Liver (tissue), 8 donors: ENCODE measurements at regions not wholly inside any gene's neighbourhood (a gene's known extent, or its start where the extent isn't known, plus 50 kb on each side); places are given as distances from the start of the nearest gene placed in this dataset.
A peak's percentile ranks its signal among the peaks of the same experiment; 100 is the strongest.

Source experiments
- DNase-seq: peaks from one replicate; pipeline ENCODE4 v3.0.0-alpha.2; 2017; ENCODE audit warnings: low spot score
- H3K27ac ChIP-seq, 2 donors: one replicate each; pipeline ENCODE4 v1.7.0; 2013; ENCODE audit warnings: inconsistent platforms in 2 of 2, low read length in 2 of 2, control low read depth in 1 of 2, low read depth in 1 of 2, mild to moderate bottlenecking in 1 of 2
- H3K27me3 ChIP-seq, 4 donors: one replicate each; pipeline versions ENCODE4 v1.6.1 to v1.7.0; 2013; ENCODE audit warnings: low read length in 3 of 4, inconsistent platforms in 1 of 4, mild to moderate bottlenecking in 1 of 4, moderate library complexity in 1 of 4; ENCODE audit not compliant: control insufficient read depth in 4 of 4, insufficient read depth in 4 of 4
- H3K36me3 ChIP-seq, 4 donors: one replicate each; pipeline versions ENCODE4 v1.6.1 to v1.7.0; 2013; ENCODE audit warnings: low read length in 3 of 4, mild to moderate bottlenecking in 3 of 4, low read depth in 1 of 4, moderate library complexity in 1 of 4; ENCODE audit not compliant: control insufficient read depth in 4 of 4, insufficient read depth in 3 of 4
- H3K4me1 ChIP-seq, 4 donors: one replicate each; pipeline versions ENCODE4 v1.6.1 to v1.7.0; 2013; ENCODE audit warnings: low read length in 3 of 4, mild to moderate bottlenecking in 3 of 4, moderate library complexity in 1 of 4; ENCODE audit not compliant: control insufficient read depth in 4 of 4, insufficient read depth in 4 of 4
- H3K4me3 ChIP-seq, 3 donors: one replicate each; pipeline versions ENCODE4 v1.6.1 to v1.7.0; 2013; ENCODE audit warnings: low read length in 3 of 3, control low read depth in 1 of 3, low read depth in 1 of 3, mild to moderate bottlenecking in 1 of 3
- H3K9ac ChIP-seq, 2 donors: one replicate each; pipeline ENCODE4 v1.7.0; 2013; ENCODE audit warnings: low read length in 2 of 2, mild to moderate bottlenecking in 2 of 2, moderate library complexity in 2 of 2, control low read depth in 1 of 2, low read depth in 1 of 2
- H3K9me3 ChIP-seq, 4 donors: one replicate each; pipeline versions ENCODE4 v1.6.1 to v1.7.0; 2013; ENCODE audit warnings: low read length in 3 of 4; ENCODE audit not compliant: control insufficient read depth in 4 of 4
- ATF3 ChIP-seq: IDR thresholded peaks from 2 replicates; pipeline ENCODE4 v1.6.1; 2016; ENCODE audit warnings: antibody characterized with exemption
- CTCF ChIP-seq: fragments of 150-350 bp; IDR thresholded peaks from 2 replicates; pipeline ENCODE4 v1.5.1; 2017; ENCODE audit warnings: improper control_type of control experiment, low read depth, low read length; ENCODE audit not compliant: missing input control
- EGR1 ChIP-seq, 2 donors: IDR thresholded peaks; 2 replicates each; pipeline ENCODE4 v1.6.1; 2016 to 2018; ENCODE audit warnings: antibody characterized with exemption in 2 of 2, low read depth in 2 of 2
- FOXA2 ChIP-seq: IDR thresholded peaks from 2 replicates; pipeline ENCODE4 v1.6.1; 2016; ENCODE audit warnings: antibody characterized with exemption
- GABPA ChIP-seq, 2 donors: IDR thresholded peaks in 1 of 2; conservative IDR thresholded peaks in 1 of 2; 2 replicates each; pipeline ENCODE4 v1.6.1; 2016; ENCODE audit warnings: antibody characterized with exemption in 2 of 2, mild to moderate bottlenecking in 1 of 2, moderate library complexity in 1 of 2
- HNF4A ChIP-seq, 2 donors: conservative IDR thresholded peaks; 2 replicates each; pipeline ENCODE4 v1.6.1; 2016; ENCODE audit warnings: antibody characterized with exemption in 2 of 2, mild to moderate bottlenecking in 2 of 2
- HNF4G ChIP-seq: IDR thresholded peaks from 2 replicates; pipeline ENCODE4 v1.6.1; 2016; ENCODE audit warnings: antibody characterized with exemption
- JUND ChIP-seq, 2 donors: IDR thresholded peaks; 2 replicates each; pipeline ENCODE4 v1.6.1; 2016; ENCODE audit warnings: antibody characterized with exemption in 2 of 2
- MAX ChIP-seq: IDR thresholded peaks from 2 replicates; pipeline ENCODE4 v1.6.1; 2016; ENCODE audit warnings: antibody characterized with exemption
- RAD21 ChIP-seq, 2 donors: IDR thresholded peaks; 2 replicates each; pipeline ENCODE4 v1.6.1; 2016; ENCODE audit warnings: antibody characterized with exemption in 2 of 2, mild to moderate bottlenecking in 2 of 2
- REST ChIP-seq: IDR thresholded peaks from 2 replicates; pipeline ENCODE4 v1.6.1; 2016; ENCODE audit warnings: antibody characterized with exemption, mild to moderate bottlenecking
- TAF1 ChIP-seq: conservative IDR thresholded peaks from 2 replicates; pipeline ENCODE4 v1.6.1; 2016; ENCODE audit warnings: antibody characterized with exemption, mild to moderate bottlenecking
- YY1 ChIP-seq: IDR thresholded peaks from 2 replicates; pipeline ENCODE4 v1.6.1; 2016; ENCODE audit warnings: antibody characterized with exemption, mild to moderate bottlenecking
- ZBTB33 ChIP-seq: IDR thresholded peaks from 2 replicates; pipeline ENCODE4 v1.6.1; 2016; ENCODE audit warnings: antibody characterized with exemption
- WGBS: extraction: QIAGEN DNeasy Blood & Tissue Kit; methylation state at CpG from one replicate; pipeline ENCODE4 v1.1.7; 2013; 5-methylcytosine and 5-hydroxymethylcytosine counted together
- donor health status: healthy.
- donor health status: healthy.
- donor health status: healthy.
- donor health status: healthy.
- donor health status: healthy.

GRCh38 chr11:11011617-11012016, 153.8 kb upstream of the ZBED5 start:
- no peak overlapping the region for H3K9ac ChIP-seq
- no peaks in the 10 kb centered on the region for H3K4me1 ChIP-seq
- TF ChIP-seq TAF1: no peak
- TF ChIP-seq RAD21 (IDR thresholded peaks at IDR 0.05): no peak
- TF ChIP-seq EGR1 (IDR thresholded peaks at IDR 0.05; ENCODE audit: low read depth in 2 of 2): no peak
- no peak for TF ChIP-seq GABPA (IDR thresholded peaks at IDR 0.05 in 1 of 2, conservative IDR thresholded peaks at IDR 0.05 in 1 of 2)
- no peak for TF ChIP-seq ZBTB33
- no peak for TF ChIP-seq JUND (IDR thresholded peaks at IDR 0.05)
- TF ChIP-seq HNF4A (conservative IDR thresholded peaks at IDR 0.05): no peak
- TF ChIP-seq REST: no peak
- TF ChIP-seq MAX: no peak
- no peak for TF ChIP-seq CTCF
- no peak for TF ChIP-seq FOXA2
- TF ChIP-seq HNF4G: no peak
- TF ChIP-seq YY1: no peak
- no peak for TF ChIP-seq ATF3
- no peak overlapping the region for H3K4me3 ChIP-seq
- 77% methylated on average over 5 of the region's 5 CpGs for WGBS
- no peaks in the 10 kb centered on the region for H3K36me3 ChIP-seq
- no peaks in the 10 kb centered on the region for H3K9me3 ChIP-seq
- peaks cover 0 to 9% (median 0%) of the 10 kb centered on the region in 4 donors for H3K27me3 ChIP-seq
- DNase-seq: no peak
- H3K27ac ChIP-seq: no peak overlapping the region

GRCh38 chr11:11010624-11011127, 152.8 kb upstream of the ZBED5 start:
- DNase-seq: no peak
- no peak overlapping the region for H3K4me3 ChIP-seq

More at GRCh38 chr11:11010624-11011127, 152.8 kb upstream of the ZBED5 start:
- H3K27me3 ChIP-seq: peaks cover 0 to 9% (median 0%) of the 10 kb centered on the region in 4 donors
- TF ChIP-seq HNF4A (conservative IDR thresholded peaks at IDR 0.05) (no peak), CTCF (peak; percentile 36), RAD21 (IDR thresholded peaks at IDR 0.05) (peak; percentile 49 to 66)
- H3K4me1 ChIP-seq: no peaks in the 10 kb centered on the region
- H3K9ac ChIP-seq: no peak overlapping the region
- no peaks in the 10 kb centered on the region for H3K9me3 ChIP-seq
- WGBS: 15% methylated on average over 7 of the region's 8 CpGs
- H3K27ac ChIP-seq: no peak overlapping the region
- no peaks in the 10 kb centered on the region for H3K36me3 ChIP-seq
